Mesenchymal stem cell (in vitro differentiated cells and primary cell): ENCODE measurements at regions not wholly inside any gene's neighbourhood (a gene's known extent, or its start where the extent isn't known, plus 50 kb on each side); places are given as distances from the start of the nearest gene placed in this dataset.

Experiments
- DNase-seq: peaks from one replicate; pipeline ENCODE4 v3.0.0-alpha.2; 2013
- H2AFZ ChIP-seq: one replicate; pipeline ENCODE4 v1.6.1; 2013; ENCODE audit warnings: low read depth, mild to moderate bottlenecking, control low read depth, inconsistent platforms, low read length, moderate library complexity
- H2AK5ac ChIP-seq: 2 replicates; pipeline ENCODE4 v1.6.1; 2013; ENCODE audit warnings: low read length, moderate library complexity, mild to moderate bottlenecking, inconsistent platforms; ENCODE audit not compliant: severe bottlenecking
- H2BK120ac ChIP-seq: one replicate; pipeline ENCODE4 v1.6.1; 2013; ENCODE audit warnings: low read depth, mild to moderate bottlenecking, inconsistent platforms, low read length, moderate library complexity
- H2BK12ac ChIP-seq, 2 experiments: one replicate each; pipeline ENCODE4 v1.6.1; 2013; ENCODE audit warnings: inconsistent platforms in 2 of 2, low read length in 2 of 2, mild to moderate bottlenecking in 2 of 2, moderate library complexity in 2 of 2, control low read depth in 1 of 2
- H2BK15ac ChIP-seq: one replicate; pipeline ENCODE4 v1.6.1; 2013; ENCODE audit warnings: mild to moderate bottlenecking, low read depth, inconsistent platforms; ENCODE audit not compliant: poor library complexity, severe bottlenecking
- H2BK5ac ChIP-seq: 2 replicates; pipeline ENCODE4 v1.6.1; 2013; ENCODE audit warnings: low read depth, mild to moderate bottlenecking, low read length, control low read depth, inconsistent platforms; ENCODE audit not compliant: poor library complexity, severe bottlenecking
- H3K14ac ChIP-seq, 2 experiments: one replicate each; pipeline ENCODE4 v1.6.1; 2013; ENCODE audit warnings: inconsistent platforms in 2 of 2, low read length in 2 of 2, control low read depth in 1 of 2, mild to moderate bottlenecking in 1 of 2, moderate library complexity in 1 of 2
- H3K18ac ChIP-seq, 2 experiments: one replicate each; pipeline ENCODE4 v1.6.1; 2013; ENCODE audit warnings: inconsistent platforms in 2 of 2, low read length in 2 of 2, control low read depth in 1 of 2, low read depth in 1 of 2, mild to moderate bottlenecking in 1 of 2
- H3K23ac ChIP-seq, 2 experiments: one replicate each; pipeline ENCODE4 v1.6.1; 2013; ENCODE audit warnings: inconsistent platforms in 2 of 2, low read length in 2 of 2, mild to moderate bottlenecking in 2 of 2, moderate library complexity in 2 of 2, control low read depth in 1 of 2
- H3K27ac ChIP-seq: 2 replicates; pipeline ENCODE4 v1.5.1; 2013; ENCODE audit warnings: mild to moderate bottlenecking, moderate library complexity, low read length, control low read depth, inconsistent platforms; ENCODE audit not compliant: poor library complexity, severe bottlenecking
- H3K27me3 ChIP-seq, 2 experiments: 2 replicates each; pipeline versions ENCODE4 v1.6.1 to v1.7.0; 2013; ENCODE audit warnings: low read length in 2 of 2, mild to moderate bottlenecking in 2 of 2, moderate library complexity in 2 of 2, control low read depth in 1 of 2, inconsistent platforms in 1 of 2; ENCODE audit not compliant: control insufficient read depth in 1 of 2, insufficient read depth in 1 of 2
- H3K36me3 ChIP-seq, 2 experiments: 2 replicates each; pipeline versions ENCODE4 v1.6.1 to v1.7.0; 2013; ENCODE audit warnings: low read length in 2 of 2, control low read depth in 1 of 2, inconsistent platforms in 1 of 2, low read depth in 1 of 2, mild to moderate bottlenecking in 1 of 2; ENCODE audit not compliant: insufficient read depth in 2 of 2, control insufficient read depth in 1 of 2
- H3K4ac ChIP-seq, 2 experiments: one replicate each; pipeline ENCODE4 v1.6.1; 2013; ENCODE audit warnings: inconsistent platforms in 2 of 2, low read length in 2 of 2, mild to moderate bottlenecking in 2 of 2, moderate library complexity in 2 of 2, control low read depth in 1 of 2, low read depth in 1 of 2
- H3K4me1 ChIP-seq: 2 replicates; pipeline ENCODE4 v1.6.1; 2013; ENCODE audit warnings: low read depth, low read length, control low read depth; ENCODE audit not compliant: control insufficient read depth, insufficient read depth
- H3K4me2 ChIP-seq: 2 replicates; pipeline ENCODE4 v1.6.1; 2013; ENCODE audit warnings: low read length, mild to moderate bottlenecking, inconsistent platforms; ENCODE audit not compliant: poor library complexity, severe bottlenecking
- H3K4me3 ChIP-seq, 2 experiments: 2 replicates each; pipeline versions ENCODE4 v1.5.1 to v1.7.0; 2013; ENCODE audit warnings: low read length in 2 of 2, mild to moderate bottlenecking in 2 of 2, control low read depth in 1 of 2, low read depth in 1 of 2; ENCODE audit not compliant: insufficient read depth in 1 of 2
- H3K79me1 ChIP-seq: replicated peaks from 2 replicates; pipeline ENCODE4 v1.6.1; 2013; ENCODE audit warnings: mild to moderate bottlenecking, control low read depth, low read length, inconsistent platforms; ENCODE audit not compliant: poor library complexity, severe bottlenecking
- H3K9ac ChIP-seq: 2 replicates; pipeline ENCODE4 v1.7.0; 2013; ENCODE audit warnings: mild to moderate bottlenecking, low read length, moderate library complexity
- H3K9me3 ChIP-seq: 2 replicates; pipeline ENCODE4 v1.7.0; 2013; ENCODE audit warnings: mild to moderate bottlenecking, low read length; ENCODE audit not compliant: control insufficient read depth
- H4K8ac ChIP-seq: one replicate; pipeline ENCODE4 v1.6.1; 2013; ENCODE audit warnings: inconsistent platforms, mild to moderate bottlenecking, low read length, moderate library complexity
- H4K91ac ChIP-seq: one replicate; pipeline ENCODE4 v1.6.1; 2013; ENCODE audit warnings: mild to moderate bottlenecking, low read length, inconsistent platforms
- WGBS: methylation state at CpG from one replicate; pipeline ENCODE4 v1.1.7; 2013; ENCODE audit warnings: mixed read lengths; 5-methylcytosine and 5-hydroxymethylcytosine counted together

GRCh38 chr10:78857193-78857592, 211.6 kb upstream of the ZMIZ1 start:
- no peak overlapping the region for H3K14ac ChIP-seq
- no peaks in the 10 kb centered on the region for H3K4me1 ChIP-seq
- H3K4ac ChIP-seq = no peak overlapping the region
- WGBS = 94% methylated on average over 2 of the region's 3 CpGs
- H2BK12ac ChIP-seq = no peak overlapping the region
- H3K9me3 ChIP-seq = no peaks in the 10 kb centered on the region
- H3K23ac ChIP-seq = no peak overlapping the region
- no peak for DNase-seq
- H2BK5ac ChIP-seq = no peak overlapping the region
- H4K91ac ChIP-seq = no peak overlapping the region
- no peaks in the 10 kb centered on the region for H3K36me3 ChIP-seq
- H3K27me3 ChIP-seq = peaks cover 8 to 25% of the 10 kb centered on the region in 2 experiments
- no peak overlapping the region for H4K8ac ChIP-seq
- H2AFZ ChIP-seq = no peak overlapping the region
- H3K4me3 ChIP-seq = no peak overlapping the region
- H2BK120ac ChIP-seq = no peak overlapping the region
- no peak overlapping the region for H3K18ac ChIP-seq
- H3K9ac ChIP-seq = no peak overlapping the region
- no peak overlapping the region for H2BK15ac ChIP-seq
- no peak overlapping the region for H2AK5ac ChIP-seq
- H3K4me2 ChIP-seq = no peak overlapping the region
- H3K27ac ChIP-seq = no peak overlapping the region
- H3K79me1 ChIP-seq = no peaks in the 10 kb centered on the region

GRCh38 chr10:78859266-78859665, 209.5 kb upstream of the ZMIZ1 start:
- Histone ChIP-seq H2BK12ac (no peak overlapping the region), H3K4me2 (no peak overlapping the region), H3K9me3 (no peaks in the 10 kb centered on the region), H3K27ac (no peak overlapping the region), H3K36me3 (no peaks in the 10 kb centered on the region), H3K18ac (no peak overlapping the region), H2AFZ (no peak overlapping the region), H3K79me1 (no peaks in the 10 kb centered on the region), H3K4me3 (no peak overlapping the region), H3K27me3 (peaks cover 8 to 25% of the 10 kb centered on the region in 2 experiments), H3K14ac (no peak overlapping the region), H2BK5ac (no peak overlapping the region), H3K23ac (no peak overlapping the region), H2BK15ac (no peak overlapping the region), H3K4ac (no peak overlapping the region), H2BK120ac (no peak overlapping the region), H3K9ac (no peak overlapping the region), H4K8ac (no peak overlapping the region), H4K91ac (no peak overlapping the region), H2AK5ac (no peak overlapping the region), H3K4me1 (no peaks in the 10 kb centered on the region)
- WGBS = 94% methylated on average over 5 of the region's 5 CpGs
- no peak for DNase-seq

- Histone ChIP-seq H2BK15ac (no peak overlapping the region), H3K79me1 (no peaks in the 10 kb centered on the region), H3K23ac (no peak overlapping the region), H3K4me3 (no peak overlapping the region), H3K36me3 (no peaks in the 10 kb centered on the region), H3K18ac (no peak overlapping the region), H4K8ac (no peak overlapping the region), H3K14ac (no peak overlapping the region), H3K27ac (no peak overlapping the region), H4K91ac (no peak overlapping the region), H3K9me3 (no peaks in the 10 kb centered on the region), H2BK12ac (no peak overlapping the region), H3K27me3 (peaks cover 8 to 25% of the 10 kb centered on the region in 2 experiments), H3K4me2 (no peak overlapping the region), H3K4me1 (no peaks in the 10 kb centered on the region), H2AK5ac (no peak overlapping the region), H3K4ac (no peak overlapping the region), H3K9ac (no peak overlapping the region), H2BK5ac (no peak overlapping the region), H2BK120ac (no peak overlapping the region), H2AFZ (no peak overlapping the region)
- no peak for DNase-seq
- 57% methylated on average over 5 of the region's 5 CpGs for WGBS
Measured at GRCh38 chr10:78859769-78860168, 209.0 kb upstream of the ZMIZ1 start.

DNA sequence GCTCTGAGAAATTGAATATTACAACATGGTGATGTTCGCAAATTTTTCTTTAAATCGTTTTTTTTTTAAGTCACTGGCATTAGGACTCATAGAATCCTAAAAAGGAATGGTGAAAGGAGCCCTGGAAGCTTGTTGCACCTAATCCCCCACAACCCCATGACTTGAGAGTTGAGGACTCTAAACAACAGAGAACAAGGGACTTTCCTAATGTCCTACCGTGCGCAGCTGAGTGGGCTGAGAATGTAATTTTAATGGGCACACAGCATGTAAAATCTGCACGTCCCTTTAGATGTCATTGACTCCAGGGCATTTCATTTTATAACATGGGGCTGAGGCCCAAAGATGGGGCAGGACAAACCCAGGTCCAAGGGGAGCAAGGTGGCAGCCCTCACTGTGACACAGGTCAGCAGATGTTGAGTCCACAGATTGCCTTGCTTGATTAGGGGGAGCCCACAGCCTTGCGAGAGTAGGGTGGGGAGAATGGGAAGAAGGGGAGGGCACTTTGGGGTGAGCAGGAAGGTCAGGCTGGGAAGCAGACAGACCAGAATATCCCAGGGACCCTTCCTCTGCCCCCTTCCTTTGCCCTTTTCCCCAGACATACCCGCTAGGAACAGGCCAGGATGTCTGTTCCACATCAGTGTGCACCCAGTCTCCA, 208.4 kb upstream of the ZMIZ1 start:
- no peaks in the 10 kb centered on the region for H3K4me1 ChIP-seq
- no peak overlapping the region for H3K14ac ChIP-seq
- H3K4ac ChIP-seq = no peak overlapping the region
- no peak overlapping the region for H3K27ac ChIP-seq
- no peaks in the 10 kb centered on the region for H3K9me3 ChIP-seq
- no peak overlapping the region for H3K4me3 ChIP-seq
- no peak overlapping the region for H3K4me2 ChIP-seq
- peaks cover 12 to 25% of the 10 kb centered on the region in 2 experiments for H3K27me3 ChIP-seq
- WGBS = 89% methylated on average over 7 of the region's 7 CpGs
- no peaks in the 10 kb centered on the region for H3K36me3 ChIP-seq
- H3K79me1 ChIP-seq = no peaks in the 10 kb centered on the region
- H4K91ac ChIP-seq = no peak overlapping the region
- no peak overlapping the region for H2BK5ac ChIP-seq
- no peak overlapping the region for H3K18ac ChIP-seq
- no peak overlapping the region for H2BK120ac ChIP-seq
- no peak overlapping the region for H2AFZ ChIP-seq
- H3K9ac ChIP-seq = no peak overlapping the region
- H3K23ac ChIP-seq = no peak overlapping the region
- no peak for DNase-seq
- H4K8ac ChIP-seq = no peak overlapping the region
- H2AK5ac ChIP-seq = no peak overlapping the region
- H2BK15ac ChIP-seq = no peak overlapping the region
- no peak overlapping the region for H2BK12ac ChIP-seq
